ENCODE measurements at regions not wholly inside any gene's neighbourhood (a gene's known extent, or its start where the extent isn't known, plus 50 kb on each side); places are given as distances from the start of the nearest gene placed in this dataset.
"Not testable (repeated sequence)": the region's sequence is repeated elsewhere in the genome, so short reads cannot be mapped to it uniquely, and the experiment has no call there.

DNA sequence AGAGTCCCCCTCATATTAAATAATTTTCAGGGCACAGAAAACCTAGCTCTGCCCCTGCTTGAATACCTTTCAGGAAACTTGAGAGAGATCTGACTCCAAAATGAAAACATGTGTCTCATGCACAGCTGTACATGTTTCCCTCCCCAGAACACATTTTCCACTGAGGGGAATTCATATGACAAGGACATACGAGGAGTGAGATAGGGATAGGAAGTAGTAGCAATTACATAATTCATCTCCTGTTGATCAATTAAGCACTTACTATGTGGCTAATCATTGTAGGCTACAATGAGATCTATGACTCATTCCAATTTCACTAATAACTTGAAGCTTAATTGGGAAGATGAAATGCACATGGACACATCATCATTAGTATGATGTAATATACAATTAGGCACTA lies 302.1 kb downstream of the PCDH11X start:
- H3K27me3 Mint-ChIP-seq (ENCODE audit: insufficient read depth, unreplicated experiment); H3K27ac Mint-ChIP-seq (ENCODE audit: low read depth, unreplicated experiment); POLR2A ChIA-PET; H3K36me3 Mint-ChIP-seq (ENCODE audit: insufficient read depth, unreplicated experiment); BruUV-seq (replicated peaks); H3K9me3 Mint-ChIP-seq (ENCODE audit: unreplicated experiment); H3K4me3 Mint-ChIP-seq (ENCODE audit: unreplicated experiment); CTCF ChIA-PET; H3K4me1 Mint-ChIP-seq (ENCODE audit: insufficient read depth, unreplicated experiment); intact Hi-C loops (cut with micrococcal nuclease); DNase-seq (ENCODE audit: unreplicated experiment): not testable (repeated sequence)

DNA sequence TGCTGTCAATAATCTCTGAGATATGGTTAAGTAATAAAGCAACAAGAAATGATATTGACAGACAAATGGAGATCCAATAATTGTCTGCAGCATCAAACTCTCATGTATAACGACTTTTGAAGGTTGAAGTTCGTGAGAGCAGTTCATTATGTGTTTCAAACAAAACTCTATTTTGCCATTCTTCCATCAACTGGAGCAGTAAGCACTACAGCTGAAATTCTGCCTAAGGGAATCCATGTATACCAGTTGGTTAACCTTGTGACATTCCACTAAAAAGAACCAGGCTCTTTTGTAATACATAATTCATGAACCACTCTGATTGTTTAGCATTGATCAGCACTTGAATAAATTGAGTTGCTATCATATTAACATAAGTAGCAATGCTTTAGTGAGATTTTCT lies 311.6 kb downstream of the PCDH11X start:
- H3K36me3 Mint-ChIP-seq (ENCODE audit: insufficient read depth, unreplicated experiment); POLR2A ChIA-PET; CTCF ChIA-PET; H3K4me1 Mint-ChIP-seq (ENCODE audit: insufficient read depth, unreplicated experiment); H3K27ac Mint-ChIP-seq (ENCODE audit: low read depth, unreplicated experiment); intact Hi-C loops (cut with micrococcal nuclease); H3K4me3 Mint-ChIP-seq (ENCODE audit: unreplicated experiment); BruUV-seq (replicated peaks); DNase-seq (ENCODE audit: unreplicated experiment); H3K9me3 Mint-ChIP-seq (ENCODE audit: unreplicated experiment): not testable (repeated sequence)
- peaks cover 11% of the 10 kb centered on the region for H3K27me3 Mint-ChIP-seq (ENCODE audit: insufficient read depth, unreplicated experiment)

DNA sequence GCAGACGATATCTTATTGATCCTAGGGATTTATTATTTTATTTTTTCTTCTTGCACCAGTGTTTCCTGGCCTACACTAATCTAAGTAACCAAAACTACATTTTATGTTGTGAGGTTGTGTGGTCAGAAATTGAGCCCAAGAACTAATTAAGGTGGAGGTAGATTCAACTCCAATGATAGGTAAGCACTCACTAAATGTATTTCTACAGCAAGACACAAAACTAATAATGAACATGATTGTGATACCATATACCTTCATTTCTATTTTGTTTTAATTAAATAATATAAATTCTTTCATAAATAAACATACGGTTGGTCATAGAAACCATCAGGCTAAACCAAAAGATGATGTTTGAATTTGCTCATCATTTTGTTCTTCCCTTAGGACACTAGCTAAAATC lies 319.0 kb downstream of the PCDH11X start:
- H3K4me3 Mint-ChIP-seq (ENCODE audit: unreplicated experiment); H3K4me1 Mint-ChIP-seq (ENCODE audit: insufficient read depth, unreplicated experiment); POLR2A ChIA-PET; H3K36me3 Mint-ChIP-seq (ENCODE audit: insufficient read depth, unreplicated experiment); H3K9me3 Mint-ChIP-seq (ENCODE audit: unreplicated experiment); BruUV-seq (replicated peaks); intact Hi-C loops (cut with micrococcal nuclease); DNase-seq (ENCODE audit: unreplicated experiment); CTCF ChIA-PET; H3K27ac Mint-ChIP-seq (ENCODE audit: low read depth, unreplicated experiment): not testable (repeated sequence)
- peaks cover 30% of the 10 kb centered on the region for H3K27me3 Mint-ChIP-seq (ENCODE audit: insufficient read depth, unreplicated experiment)

DNA sequence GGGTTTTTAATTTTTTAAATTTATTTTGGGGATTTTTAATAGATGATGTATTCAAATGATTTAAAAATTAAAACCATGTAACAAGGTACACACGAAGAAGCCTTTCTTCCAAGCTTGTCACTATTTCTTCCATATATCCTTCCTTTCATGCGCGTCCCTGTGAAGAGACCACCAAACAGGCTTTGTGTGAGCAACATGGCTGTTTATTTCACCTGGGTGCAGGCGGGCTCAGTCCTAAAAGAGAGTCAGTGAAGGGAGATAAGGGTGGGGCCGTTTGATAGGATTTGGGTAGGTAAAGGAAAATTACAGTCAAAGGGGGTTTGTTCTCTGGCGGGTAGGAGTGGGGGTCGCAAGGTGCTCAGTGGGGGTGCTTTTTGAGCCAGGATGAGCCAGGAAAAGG lies 320.9 kb downstream of the PCDH11X start:
- BruUV-seq (replicated peaks); CTCF ChIA-PET: not testable (repeated sequence)

DNA sequence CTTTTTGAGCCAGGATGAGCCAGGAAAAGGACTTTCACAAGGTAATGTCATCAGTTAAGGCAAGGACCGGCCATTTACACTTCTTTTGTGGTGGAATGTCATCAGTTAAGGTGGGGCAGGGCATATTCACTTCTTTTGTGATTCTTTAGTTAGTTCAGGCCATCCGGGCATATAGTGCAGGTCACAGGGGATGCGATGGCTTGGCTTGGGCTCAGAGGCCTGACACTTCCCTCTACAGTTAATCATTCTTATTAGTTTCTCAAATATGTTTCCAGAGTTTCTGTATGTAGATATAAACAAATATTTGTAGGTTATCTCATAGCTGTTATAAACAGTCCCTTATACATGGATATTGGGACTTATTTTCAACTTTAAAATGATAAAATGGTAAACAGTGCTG lies 326.5 kb downstream of the PCDH11X start:
- intact Hi-C loops (cut with micrococcal nuclease); H3K36me3 Mint-ChIP-seq (ENCODE audit: insufficient read depth, unreplicated experiment); H3K9me3 Mint-ChIP-seq (ENCODE audit: unreplicated experiment); BruUV-seq (replicated peaks); CTCF ChIA-PET; DNase-seq (ENCODE audit: unreplicated experiment); POLR2A ChIA-PET; H3K27ac Mint-ChIP-seq (ENCODE audit: low read depth, unreplicated experiment); H3K4me1 Mint-ChIP-seq (ENCODE audit: insufficient read depth, unreplicated experiment); H3K4me3 Mint-ChIP-seq (ENCODE audit: unreplicated experiment): not testable (repeated sequence)
- H3K27me3 Mint-ChIP-seq (ENCODE audit: insufficient read depth, unreplicated experiment), result peaks cover 42% of the 10 kb centered on the region

More for the DNA sequence above, 320.9 kb downstream of the PCDH11X start:
- H3K9me3 Mint-ChIP-seq (ENCODE audit: unreplicated experiment); DNase-seq (ENCODE audit: unreplicated experiment); H3K27ac Mint-ChIP-seq (ENCODE audit: low read depth, unreplicated experiment); POLR2A ChIA-PET; H3K4me1 Mint-ChIP-seq (ENCODE audit: insufficient read depth, unreplicated experiment); H3K36me3 Mint-ChIP-seq (ENCODE audit: insufficient read depth, unreplicated experiment); H3K4me3 Mint-ChIP-seq (ENCODE audit: unreplicated experiment); intact Hi-C loops (cut with micrococcal nuclease): not testable (repeated sequence)
- H3K27me3 Mint-ChIP-seq (ENCODE audit: insufficient read depth, unreplicated experiment), result peaks cover 49% of the 10 kb centered on the region

DNA sequence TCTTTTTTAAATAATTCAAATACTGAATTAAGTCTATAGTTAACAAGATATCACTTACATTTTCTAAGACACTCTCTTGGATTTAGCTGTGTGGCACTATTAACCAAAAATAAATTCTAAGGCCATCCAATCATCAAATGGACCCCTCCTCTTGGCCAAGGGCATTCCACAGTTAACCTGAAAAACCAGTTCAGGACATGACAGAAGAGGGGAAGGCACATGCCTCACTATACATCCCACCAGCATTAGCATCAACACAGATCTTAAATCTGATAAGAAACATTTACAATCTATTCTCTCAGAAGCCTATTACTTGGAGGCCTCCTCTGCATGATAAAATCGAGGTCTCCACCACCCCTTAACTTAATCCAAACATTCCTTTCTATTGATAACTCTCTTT lies 327.5 kb downstream of the PCDH11X start:
- not testable (repeated sequence) for H3K4me3 Mint-ChIP-seq (ENCODE audit: unreplicated experiment); BruUV-seq (replicated peaks)

DNA sequence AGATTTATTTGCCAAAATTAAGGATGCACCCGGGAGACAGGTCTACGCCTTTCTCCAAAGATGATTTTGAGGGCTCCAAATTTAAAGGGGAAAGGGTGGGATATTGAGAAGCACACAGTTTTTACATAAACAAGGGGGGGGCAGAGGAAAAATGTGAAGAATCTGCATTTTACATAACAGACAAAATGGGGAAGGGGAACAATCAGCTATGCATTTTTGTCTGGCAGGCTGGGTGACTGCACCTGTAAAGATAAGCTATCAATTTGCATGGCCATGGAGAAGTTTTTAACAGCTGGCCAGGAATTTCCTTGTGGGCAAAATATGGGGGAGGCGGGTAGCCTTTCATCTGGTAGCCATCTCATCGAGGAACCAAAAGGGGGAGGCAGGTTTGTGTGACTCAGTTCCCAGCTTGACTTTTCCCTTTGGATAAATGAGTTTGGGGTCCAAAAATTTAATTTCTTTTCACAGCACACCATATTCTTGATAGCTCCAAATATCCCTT lies 331.3 kb downstream of the PCDH11X start:
- H3K36me3 Mint-ChIP-seq (ENCODE audit: insufficient read depth, unreplicated experiment); BruUV-seq (replicated peaks); DNase-seq (ENCODE audit: unreplicated experiment); H3K9me3 Mint-ChIP-seq (ENCODE audit: unreplicated experiment); H3K27ac Mint-ChIP-seq (ENCODE audit: low read depth, unreplicated experiment); H3K4me3 Mint-ChIP-seq (ENCODE audit: unreplicated experiment); H3K27me3 Mint-ChIP-seq (ENCODE audit: insufficient read depth, unreplicated experiment); POLR2A ChIA-PET; H3K4me1 Mint-ChIP-seq (ENCODE audit: insufficient read depth, unreplicated experiment); CTCF ChIA-PET; intact Hi-C loops (cut with micrococcal nuclease): not testable (repeated sequence)

More for the DNA sequence above, 327.5 kb downstream of the PCDH11X start:
- POLR2A ChIA-PET; DNase-seq (ENCODE audit: unreplicated experiment); CTCF ChIA-PET; intact Hi-C loops (cut with micrococcal nuclease); H3K9me3 Mint-ChIP-seq (ENCODE audit: unreplicated experiment); H3K27ac Mint-ChIP-seq (ENCODE audit: low read depth, unreplicated experiment); H3K36me3 Mint-ChIP-seq (ENCODE audit: insufficient read depth, unreplicated experiment); H3K4me1 Mint-ChIP-seq (ENCODE audit: insufficient read depth, unreplicated experiment): not testable (repeated sequence)
- peaks cover 39% of the 10 kb centered on the region for H3K27me3 Mint-ChIP-seq (ENCODE audit: insufficient read depth, unreplicated experiment)

DNA sequence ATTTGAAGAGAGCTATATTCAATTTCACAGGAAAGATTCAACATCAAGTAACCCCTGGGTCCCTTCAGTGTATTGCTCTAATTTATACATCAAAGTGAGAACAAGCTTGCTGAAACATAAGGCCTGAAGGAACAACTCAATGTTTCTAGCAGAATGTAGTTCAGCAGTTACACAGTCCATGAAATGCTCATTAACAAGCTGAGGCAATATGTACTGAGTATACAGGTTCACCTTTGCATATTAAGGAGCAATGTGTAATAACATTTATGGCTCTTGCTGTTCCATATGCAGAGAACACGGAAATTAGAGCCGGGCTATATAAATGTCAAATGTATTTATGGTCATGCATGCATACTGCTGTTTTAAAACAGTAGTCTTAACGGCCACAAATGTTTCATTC lies 338.5 kb downstream of the PCDH11X start:
- POLR2A ChIA-PET; H3K27me3 Mint-ChIP-seq (ENCODE audit: insufficient read depth, unreplicated experiment); H3K36me3 Mint-ChIP-seq (ENCODE audit: insufficient read depth, unreplicated experiment); intact Hi-C loops (cut with micrococcal nuclease); DNase-seq (ENCODE audit: unreplicated experiment); H3K4me3 Mint-ChIP-seq (ENCODE audit: unreplicated experiment); H3K9me3 Mint-ChIP-seq (ENCODE audit: unreplicated experiment); BruUV-seq (replicated peaks); H3K27ac Mint-ChIP-seq (ENCODE audit: low read depth, unreplicated experiment); H3K4me1 Mint-ChIP-seq (ENCODE audit: insufficient read depth, unreplicated experiment); CTCF ChIA-PET: not testable (repeated sequence)

DNA sequence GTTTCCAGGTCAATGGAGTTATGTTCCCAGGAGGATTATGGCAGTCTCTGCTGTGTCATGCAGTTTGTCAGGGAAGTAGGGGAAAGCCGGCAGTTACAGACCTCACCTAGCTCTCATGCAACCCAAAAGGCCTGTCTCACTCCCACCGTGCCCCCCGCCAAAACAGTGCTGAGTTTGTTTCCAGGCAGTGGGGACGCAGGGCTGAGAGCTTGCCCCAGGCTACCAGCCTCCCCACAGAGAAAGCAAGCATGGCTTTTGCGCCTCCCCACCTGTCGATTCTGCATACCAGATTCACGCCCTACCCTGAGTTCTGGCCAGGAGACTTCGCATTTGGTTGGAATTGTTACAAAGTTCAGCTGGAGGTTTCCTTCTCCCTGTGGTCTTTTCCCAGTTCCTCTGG lies 383.9 kb downstream of the PCDH11X start:
- intact Hi-C loops (cut with micrococcal nuclease); H3K4me1 Mint-ChIP-seq (ENCODE audit: insufficient read depth, unreplicated experiment); H3K36me3 Mint-ChIP-seq (ENCODE audit: insufficient read depth, unreplicated experiment); CTCF ChIA-PET; H3K9me3 Mint-ChIP-seq (ENCODE audit: unreplicated experiment); BruUV-seq (replicated peaks); H3K27ac Mint-ChIP-seq (ENCODE audit: low read depth, unreplicated experiment); DNase-seq (ENCODE audit: unreplicated experiment); POLR2A ChIA-PET; H3K4me3 Mint-ChIP-seq (ENCODE audit: unreplicated experiment): not testable (repeated sequence)
- H3K27me3 Mint-ChIP-seq (ENCODE audit: insufficient read depth, unreplicated experiment), result peaks cover 12% of the 10 kb centered on the region

Data from MCF 10A (cell line).